HG02759 (cell line): ENCODE measurements at regions not wholly inside any gene's neighbourhood (a gene's known extent, or its start where the extent isn't known, plus 50 kb on each side); places are given as distances from the start of the nearest gene placed in this dataset.

Experiments used
- ATAC-seq: cut with Tn5 transposase; IDR thresholded peaks from one replicate; pipeline ENCODE4 v1.9.1; 2021; ENCODE audit warnings: mild to moderate bottlenecking, moderate library complexity; ENCODE audit not compliant: unreplicated experiment

- no peak for ATAC-seq
Measured at GRCh38 chr1:96376846-96377245, 344.7 kb upstream of the PTBP2 start.

GRCh38 chr1:96384611-96385010 is 337.0 kb upstream of the PTBP2 start:
- ATAC-seq: no peak

GRCh38 chr1:96387785-96388184 is 333.8 kb upstream of the PTBP2 start:
- ATAC-seq: no peak

- no peak for ATAC-seq
Measured at GRCh38 chr1:96388421-96389310, 332.9 kb upstream of the PTBP2 start.

- no peak for ATAC-seq
Measured at GRCh38 chr1:96400089-96400488, 321.5 kb upstream of the PTBP2 start.

GRCh38 chr1:96409087-96409486 is 312.5 kb upstream of the PTBP2 start:
- no peak for ATAC-seq

- ATAC-seq: no peak
Measured at GRCh38 chr1:96409689-96410088, 311.9 kb upstream of the PTBP2 start.

- no peak for ATAC-seq
Measured at GRCh38 chr1:96411006-96411405, 310.6 kb upstream of the PTBP2 start.

- no peak for ATAC-seq
Measured at GRCh38 chr1:96414598-96414997, 307.0 kb upstream of the PTBP2 start.

GRCh38 chr1:96416111-96416595 is 305.4 kb upstream of the PTBP2 start:
- no peak for ATAC-seq

- ATAC-seq: peak; percentile 99
Measured at GRCh38 chr1:96416701-96417444, 304.7 kb upstream of the PTBP2 start.

- ATAC-seq: no peak
Measured at GRCh38 chr1:96418969-96419368, 302.6 kb upstream of the PTBP2 start.

- no peak for ATAC-seq
Measured at GRCh38 chr1:96424877-96425276, 296.7 kb upstream of the PTBP2 start.

GRCh38 chr1:96425382-96426129 is 296.0 kb upstream of the PTBP2 start:
- no peak for ATAC-seq

GRCh38 chr1:96427616-96428015 is 294.0 kb upstream of the PTBP2 start:
- no peak for ATAC-seq

- no peak for ATAC-seq
Measured at GRCh38 chr1:96445302-96445701, 276.3 kb upstream of the PTBP2 start.

- no peak for ATAC-seq
Measured at GRCh38 chr1:96464066-96464465, 257.5 kb upstream of the PTBP2 start.

GRCh38 chr1:96464522-96464921 is 257.1 kb upstream of the PTBP2 start:
- ATAC-seq: no peak

- no peak for ATAC-seq
Measured at GRCh38 chr1:96464991-96465390, 256.6 kb upstream of the PTBP2 start.

GRCh38 chr1:96465441-96465840 is 256.1 kb upstream of the PTBP2 start:
- no peak for ATAC-seq

- ATAC-seq: no peak
Measured at GRCh38 chr1:96466842-96467241, 254.7 kb upstream of the PTBP2 start.
